ENCODE measurements at regions not wholly inside any gene's neighbourhood (a gene's known extent, or its start where the extent isn't known, plus 50 kb on each side); places are given as distances from the start of the nearest gene placed in this dataset.
"Not testable (repeated sequence)": the region's sequence is repeated elsewhere in the genome, so short reads cannot be mapped to it uniquely, and the experiment has no call there.

- DNase-seq: no peak
Observed at GRCh38 chr2:234796045-234796591, 155.7 kb upstream of the SH3BP4 start.

DNA sequence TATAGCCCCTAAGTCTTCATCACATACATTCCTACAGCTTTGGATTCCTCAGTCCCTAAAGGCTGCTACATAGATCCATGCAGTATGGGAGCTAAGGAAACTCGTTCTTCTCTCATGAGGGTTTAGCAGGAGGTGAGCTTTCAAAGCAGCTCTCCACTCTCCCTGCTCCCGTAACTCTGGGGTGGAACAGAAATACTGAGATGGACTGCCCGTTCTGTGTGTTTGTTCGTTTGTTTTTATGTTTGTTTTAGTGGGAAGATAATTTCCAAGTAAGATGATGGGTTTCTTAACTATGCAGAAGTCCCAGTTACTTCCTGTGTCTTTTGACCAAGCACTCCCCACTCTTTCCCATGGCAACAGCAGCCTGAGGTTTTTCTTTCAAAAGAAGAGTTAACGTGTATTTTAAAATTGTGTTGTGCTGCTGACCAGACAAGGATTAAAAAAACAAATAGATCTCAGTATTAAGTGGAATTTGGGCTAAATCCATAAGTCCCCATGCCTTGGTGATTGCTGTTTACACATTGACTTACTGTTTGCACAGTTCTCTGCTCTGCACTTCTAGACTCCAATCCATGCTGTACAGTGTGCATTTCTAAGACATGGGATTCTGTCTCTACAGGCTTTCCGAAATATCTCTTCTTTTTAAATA is 156.4 kb upstream of the SH3BP4 start:
- DNase-seq: no peak

GRCh38 chr2:234794866-234795265 is 157.0 kb upstream of the SH3BP4 start:
- no peak for DNase-seq

DNA sequence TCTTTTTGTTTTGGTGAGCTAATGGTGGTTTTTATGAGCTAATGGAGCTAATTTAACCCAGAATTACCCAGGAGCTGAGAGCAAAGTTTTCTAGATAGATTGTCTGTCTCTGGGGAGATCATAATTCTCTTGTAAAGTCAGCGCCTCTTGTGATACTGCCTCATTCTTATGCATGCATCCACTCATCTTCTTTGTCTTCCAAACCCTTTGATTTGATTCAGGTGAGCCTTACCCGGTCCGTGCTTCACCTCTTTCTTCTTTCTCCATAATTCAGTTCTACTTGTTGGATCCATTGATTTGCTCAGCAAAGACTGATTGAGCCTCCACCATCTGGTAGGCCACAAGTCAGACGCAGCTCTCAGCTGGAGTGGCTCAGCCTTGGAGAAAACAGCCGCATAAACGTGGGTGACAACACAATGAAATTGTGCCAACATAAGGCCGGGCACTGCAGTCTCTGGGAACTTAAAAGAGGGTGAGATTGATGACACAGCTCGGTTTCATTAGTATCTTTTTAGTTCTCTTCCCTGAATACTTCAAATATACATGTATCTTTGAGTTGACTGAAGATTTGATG is 158.5 kb upstream of the SH3BP4 start:
- no peak for DNase-seq

DNA sequence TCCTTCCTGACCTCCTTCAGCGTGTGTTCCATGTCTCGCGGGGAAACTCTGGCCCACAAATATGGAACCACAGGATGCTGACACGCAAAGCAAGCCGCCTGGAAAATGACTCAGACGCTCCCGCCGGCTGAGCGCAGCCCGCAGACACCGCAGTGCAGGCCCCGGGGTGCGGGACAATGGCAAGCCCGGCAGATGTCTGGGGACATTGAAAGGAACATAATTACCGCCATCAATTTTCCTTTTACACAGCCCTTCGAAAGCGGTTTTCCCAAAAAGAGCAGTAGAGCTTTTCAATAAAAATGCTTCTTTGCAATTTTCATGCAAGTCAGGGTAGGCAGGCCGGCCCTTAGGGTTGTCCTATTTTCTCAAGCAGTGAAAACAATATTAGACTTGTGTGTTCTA is 159.2 kb upstream of the SH3BP4 start:
- no peak for DNase-seq

- not testable (repeated sequence) for DNase-seq
Observed at GRCh38 chr2:234792096-234792495, 159.7 kb upstream of the SH3BP4 start.

DNA sequence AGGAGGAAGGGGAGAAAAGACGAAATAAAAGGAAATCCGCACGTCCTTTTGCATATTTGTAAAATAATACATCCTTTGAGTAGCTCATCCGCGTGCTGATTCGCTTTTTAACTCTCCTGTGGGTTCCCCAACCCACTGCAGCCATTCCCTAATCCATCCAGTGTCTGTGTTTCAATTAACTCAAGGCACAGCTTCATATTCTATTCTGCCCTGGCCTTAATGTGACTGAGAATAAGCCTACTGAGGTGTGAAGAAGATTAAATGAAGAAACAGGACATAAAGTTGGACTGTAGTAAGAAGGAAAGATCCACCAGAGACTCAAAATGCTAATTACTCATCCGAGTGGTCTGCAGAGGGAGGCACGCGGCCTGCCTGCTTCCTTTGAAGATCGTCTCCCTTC is 161.4 kb upstream of the SH3BP4 start:
- no peak for DNase-seq

- DNase-seq: no peak
Observed at GRCh38 chr2:234789556-234790325, 162.1 kb upstream of the SH3BP4 start.

- DNase-seq: no peak
Observed at GRCh38 chr2:234788841-234789240, 163.0 kb upstream of the SH3BP4 start.

- DNase-seq: no peak
Observed at GRCh38 chr2:234788381-234788780, 163.4 kb upstream of the SH3BP4 start.

- no peak for DNase-seq
Observed at GRCh38 chr2:234787114-234787513, 164.7 kb upstream of the SH3BP4 start.

DNA sequence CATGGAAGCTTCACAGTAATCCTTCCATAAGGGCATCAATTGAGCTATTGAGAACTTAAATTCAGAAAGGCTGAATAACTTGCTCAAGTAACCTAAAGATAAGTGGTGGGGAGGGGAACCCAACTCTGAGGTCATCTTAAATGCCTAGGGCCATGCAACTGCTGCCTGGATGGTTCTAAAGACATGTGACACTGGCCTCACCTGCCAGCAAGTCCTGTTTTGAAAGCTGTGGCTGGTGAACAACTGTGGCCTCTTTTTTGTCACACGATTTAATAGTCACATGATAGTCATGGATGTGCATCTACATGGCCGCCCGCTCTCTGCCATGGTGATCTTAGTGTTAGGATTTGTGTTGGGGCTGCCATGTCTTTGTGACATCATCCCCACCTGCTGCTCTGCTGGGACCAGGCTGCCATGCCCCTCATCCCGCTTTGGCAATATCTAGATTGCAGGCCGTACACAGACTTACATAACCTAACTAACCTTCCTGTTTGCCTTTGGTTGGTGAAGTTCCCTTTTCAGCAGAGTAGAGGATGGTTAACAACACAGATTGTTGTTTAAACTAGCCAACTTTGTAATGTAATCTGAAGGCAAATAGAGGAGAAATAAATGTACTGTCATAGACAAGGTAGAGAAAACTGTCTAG is 177.9 kb upstream of the SH3BP4 start:
- DNase-seq: no peak

DNA sequence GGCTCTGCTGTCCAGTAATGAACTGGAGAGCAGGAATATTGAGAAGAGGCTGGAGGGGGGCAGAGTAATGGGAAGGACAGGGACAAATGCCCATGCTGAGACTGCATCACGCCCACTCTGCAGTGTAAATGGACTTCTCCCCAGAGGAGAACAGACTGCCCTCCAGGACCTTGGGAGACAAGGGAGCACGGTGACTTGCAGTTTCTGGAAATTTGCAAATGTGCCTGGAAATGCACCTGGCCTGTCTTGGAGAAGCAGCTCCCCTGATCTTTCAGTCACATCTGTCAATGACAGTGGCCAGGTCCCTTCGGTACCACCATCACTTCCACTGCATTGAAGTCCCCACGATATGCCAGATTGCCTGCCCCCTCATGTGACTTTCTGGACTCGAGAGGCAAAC is 178.7 kb upstream of the SH3BP4 start:
- DNase-seq: no peak

DNA sequence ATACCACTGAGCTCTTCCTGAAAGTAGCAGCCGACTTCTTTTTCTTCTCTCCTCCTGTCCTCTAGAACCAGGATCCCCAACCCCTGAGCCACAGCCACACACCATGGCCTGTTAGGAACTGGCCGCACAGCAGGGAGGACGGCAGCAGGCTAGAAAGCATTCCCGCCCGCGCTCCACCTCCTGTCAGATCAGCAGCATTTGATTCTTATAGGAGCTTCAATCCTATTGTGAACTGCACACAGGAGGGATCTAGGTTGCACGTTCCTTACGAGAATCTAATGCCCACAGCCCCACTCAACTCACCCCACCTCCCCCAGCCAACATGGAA is 179.1 kb upstream of the SH3BP4 start:
- DNase-seq: no peak

GRCh38 chr2:234771980-234772732 is 179.7 kb upstream of the SH3BP4 start:
- DNase-seq: no peak

DNA sequence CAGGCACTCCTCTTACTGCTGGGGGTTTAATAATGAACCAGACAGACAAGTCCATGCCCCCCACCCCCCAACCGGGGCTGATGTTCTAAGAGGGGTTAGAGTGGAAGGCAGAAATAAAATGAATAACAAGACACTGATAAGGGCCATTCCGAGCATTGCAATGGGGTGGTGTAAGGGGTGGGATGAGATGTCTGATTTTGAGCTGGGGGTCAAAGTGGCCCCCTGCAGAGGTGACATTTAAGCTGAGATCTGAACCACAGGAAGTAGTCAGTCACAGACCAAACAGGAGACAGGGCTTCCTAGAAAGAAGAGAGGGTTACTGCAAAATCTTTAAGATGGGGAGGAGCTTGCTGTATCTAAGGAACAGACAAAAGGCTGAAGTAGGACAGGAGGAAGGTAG is 180.6 kb upstream of the SH3BP4 start:
- no peak for DNase-seq

DNA sequence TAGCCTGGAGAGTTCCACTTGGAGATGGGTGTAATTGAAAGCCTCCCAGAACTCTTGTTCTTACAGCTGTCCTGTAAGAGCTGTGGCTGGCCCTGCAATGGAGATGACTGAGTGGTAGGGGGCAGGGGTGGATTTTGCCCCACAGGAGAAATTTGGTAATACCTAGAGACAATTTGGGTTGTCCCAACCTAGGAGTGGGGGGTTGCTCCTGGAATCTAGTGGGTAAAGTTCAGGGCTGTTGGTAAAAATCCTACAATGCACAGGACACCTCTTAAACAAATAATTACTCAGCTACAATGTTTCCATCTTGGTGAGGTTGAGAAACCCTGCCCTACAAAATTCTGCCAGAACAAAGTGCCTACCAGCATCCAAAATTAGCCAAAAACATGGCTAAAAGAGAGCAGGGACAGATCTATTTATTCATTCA is 181.1 kb upstream of the SH3BP4 start:
- DNase-seq: no peak

DNA sequence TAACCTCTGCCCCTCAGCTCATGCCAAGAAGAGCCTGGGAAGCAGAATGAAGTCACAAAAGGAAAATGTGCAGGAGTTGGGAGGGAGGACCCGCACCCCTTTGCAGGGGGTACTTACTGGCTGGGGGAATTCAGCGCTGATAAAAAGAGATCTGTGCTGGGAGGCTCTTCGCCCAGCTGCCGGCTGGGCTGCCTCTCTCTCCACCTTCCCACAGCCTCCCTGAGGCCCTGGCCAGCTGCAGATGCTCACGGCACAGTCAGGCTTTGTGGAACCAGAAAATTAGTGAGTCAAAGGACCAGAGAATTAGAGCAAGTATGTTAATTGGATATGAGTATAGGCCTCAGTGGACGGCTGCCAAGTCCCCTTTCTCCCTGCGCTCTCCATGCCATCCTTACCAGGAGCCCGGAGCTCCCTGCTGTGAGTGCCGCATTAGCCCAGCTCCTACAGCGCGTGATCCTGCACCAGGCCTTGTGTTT is 181.7 kb upstream of the SH3BP4 start:
- DNase-seq: no peak

- DNase-seq: no peak
Observed at GRCh38 chr2:234768608-234769196, 183.1 kb upstream of the SH3BP4 start.

GRCh38 chr2:234765279-234765678 is 186.5 kb upstream of the SH3BP4 start:
- no peak for DNase-seq

- DNase-seq: no peak
Observed at GRCh38 chr2:234764372-234764771, 187.4 kb upstream of the SH3BP4 start.
